SK-N-SH treated with all-trans-retinoic acid at 6 μM for 48 hours (cell line): ENCODE measurements at regions not wholly inside any gene's neighbourhood (a gene's known extent, or its start where the extent isn't known, plus 50 kb on each side); places are given as distances from the start of the nearest gene placed in this dataset.
A peak's percentile ranks its signal among the peaks of the same experiment; 100 is the strongest.

Experiments used
- ATAC-seq: fragments of 200-7000 bp; cut with Tn5 transposase; 3 replicates; pipeline ENCODE4 v1.9.1; 2020; ENCODE audit warnings: mild to moderate bottlenecking, moderate library complexity
- ARNTL ChIP-seq: fragments of 450-650 bp; formaldehyde crosslinking; IDR thresholded peaks from 2 replicates; pipeline ENCODE4 v1.5.0; 2020; ENCODE audit warnings: low read depth, mild to moderate bottlenecking, moderate library complexity, borderline replicate concordance
- BACH2 ChIP-seq: fragments of 250-450 bp; sonication (Bioruptor Pico); IDR thresholded peaks from 2 replicates; pipeline ENCODE4 v1.9.0; 2021; ENCODE audit warnings: mild to moderate bottlenecking, borderline replicate concordance
- CSDC2 ChIP-seq: fragments of 250-450 bp; sonication (Bioruptor Pico); IDR thresholded peaks from 2 replicates; pipeline ENCODE4 v1.5.0; 2020; ENCODE audit warnings: mild to moderate bottlenecking, moderate library complexity
- ESRRG ChIP-seq: fragments of 250-450 bp; sonication (Bioruptor Pico); IDR thresholded peaks from 2 replicates; pipeline ENCODE4 v1.6.1; 2021; ENCODE audit warnings: mild to moderate bottlenecking
- GLIS3 ChIP-seq: fragments of 250-450 bp; sonication (Bioruptor Pico); IDR thresholded peaks from 2 replicates; pipeline ENCODE4 v1.5.0; 2020; ENCODE audit warnings: mild to moderate bottlenecking, moderate library complexity
- OSR1 ChIP-seq: fragments of 250-450 bp; sonication (Bioruptor Pico); IDR thresholded peaks from 2 replicates; pipeline ENCODE4 v1.8.0; 2022; ENCODE audit warnings: moderate library complexity, mild to moderate bottlenecking, inconsistent platforms
- PPARA ChIP-seq: fragments of 250-450 bp; sonication (Bioruptor Pico); IDR thresholded peaks from 2 replicates; pipeline ENCODE4 v1.5.0; 2020; ENCODE audit warnings: mild to moderate bottlenecking, borderline replicate concordance
- RARB ChIP-seq: fragments of 250-450 bp; sonication (Bioruptor Pico); IDR thresholded peaks from 2 replicates; pipeline ENCODE4 v1.8.0; 2021; ENCODE audit warnings: mild to moderate bottlenecking, moderate library complexity
- SNAI2 ChIP-seq: fragments of 250-450 bp; sonication (Bioruptor Pico); IDR thresholded peaks from 2 replicates; pipeline ENCODE4 v1.5.0; 2020; ENCODE audit warnings: mild to moderate bottlenecking, moderate library complexity
- TCF4 ChIP-seq: fragments of 250-450 bp; sonication (Bioruptor Pico); IDR thresholded peaks from 2 replicates; pipeline ENCODE4 v1.8.0; 2021; ENCODE audit warnings: mild to moderate bottlenecking, moderate library complexity, borderline replicate concordance
- TOX ChIP-seq: fragments of 250-450 bp; sonication (Bioruptor Pico); IDR thresholded peaks from 2 replicates; pipeline ENCODE4 v1.8.0; 2021; ENCODE audit warnings: mild to moderate bottlenecking, moderate library complexity, borderline replicate concordance
- ZC3H10 ChIP-seq: fragments of 250-450 bp; sonication (Bioruptor Pico); IDR thresholded peaks from 2 replicates; pipeline ENCODE4 v1.5.1; 2021; ENCODE audit warnings: mild to moderate bottlenecking, moderate library complexity
- ZFP3 ChIP-seq: fragments of 250-450 bp; sonication (Bioruptor Pico); IDR thresholded peaks from 2 replicates; pipeline ENCODE4 v1.5.0; 2020; ENCODE audit warnings: mild to moderate bottlenecking, moderate library complexity
- ZFP30 ChIP-seq: fragments of 450-650 bp; formaldehyde crosslinking; IDR thresholded peaks from 2 replicates; pipeline ENCODE4 v1.5.0; 2022; ENCODE audit warnings: mild to moderate bottlenecking, moderate library complexity
- ZNF565 ChIP-seq: fragments of 450-650 bp; formaldehyde crosslinking; conservative IDR thresholded peaks from 2 replicates; pipeline ENCODE4 v1.5.0; 2020; ENCODE audit warnings: low read depth, mild to moderate bottlenecking, moderate library complexity
- ZNF8 ChIP-seq: fragments of 450-650 bp; formaldehyde crosslinking; IDR thresholded peaks from 2 replicates; pipeline ENCODE4 v1.5.0; 2020; ENCODE audit warnings: mild to moderate bottlenecking, moderate library complexity
- TF ChIP-seq, protein P1 (sequence below): fragments of 250-450 bp; sonication (Bioruptor Pico); IDR thresholded peaks from 2 replicates; pipeline ENCODE4 v1.5.1; 2020; ENCODE audit warnings: low read depth, mild to moderate bottlenecking, moderate library complexity
- TF ChIP-seq, protein P2 (sequence below): fragments of 250-450 bp; sonication (Bioruptor Pico); IDR thresholded peaks from 2 replicates; pipeline ENCODE4 v1.5.0; 2020; ENCODE audit warnings: mild to moderate bottlenecking, moderate library complexity
- TF ChIP-seq, protein P3 (sequence below): fragments of 250-450 bp; sonication (Bioruptor Pico); IDR thresholded peaks from 2 replicates; pipeline ENCODE4 v1.8.0; 2021; ENCODE audit warnings: low read depth, mild to moderate bottlenecking, moderate library complexity, borderline replicate concordance
- TF ChIP-seq, protein P4 (sequence below): fragments of 250-450 bp; sonication (Bioruptor Pico); IDR thresholded peaks from 2 replicates; pipeline ENCODE4 v1.8.0; 2020; ENCODE audit warnings: mild to moderate bottlenecking, moderate library complexity, borderline replicate concordance

DNA sequence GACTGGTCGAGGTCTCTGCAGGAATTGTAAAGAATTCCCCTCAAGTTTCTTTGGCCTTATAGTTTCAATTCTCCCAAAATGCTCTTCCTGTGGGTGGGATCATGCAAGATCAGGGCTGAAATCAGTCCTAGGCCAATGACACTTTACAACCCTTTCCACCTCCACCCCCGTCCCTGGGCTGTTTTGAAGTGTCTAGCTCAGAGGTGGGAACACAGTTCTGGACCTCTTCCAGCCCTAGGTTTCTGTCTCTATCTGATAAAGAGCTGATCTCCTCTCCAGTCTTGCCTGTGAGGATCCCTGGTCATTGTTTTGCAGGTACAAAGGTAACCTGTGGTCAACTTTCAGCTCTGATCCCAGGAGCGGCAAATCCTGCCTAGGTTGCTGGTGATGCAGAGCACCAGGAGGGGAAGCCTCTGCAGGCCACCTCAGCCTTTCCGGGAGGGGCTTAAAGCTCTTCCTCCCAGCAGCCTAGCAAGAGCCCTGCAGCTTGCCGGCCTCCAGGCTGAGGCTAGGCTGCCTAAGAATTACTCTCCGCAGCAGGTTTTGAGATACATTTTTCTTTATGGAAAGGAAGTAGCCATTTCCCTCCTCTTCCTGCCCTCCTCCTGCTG, 69.8 kb upstream of the WIPF1 start:
- no peak for ATAC-seq
- TF ChIP-seq GLIS3 (CRISPR knock-in tag), result no peak

DNA sequence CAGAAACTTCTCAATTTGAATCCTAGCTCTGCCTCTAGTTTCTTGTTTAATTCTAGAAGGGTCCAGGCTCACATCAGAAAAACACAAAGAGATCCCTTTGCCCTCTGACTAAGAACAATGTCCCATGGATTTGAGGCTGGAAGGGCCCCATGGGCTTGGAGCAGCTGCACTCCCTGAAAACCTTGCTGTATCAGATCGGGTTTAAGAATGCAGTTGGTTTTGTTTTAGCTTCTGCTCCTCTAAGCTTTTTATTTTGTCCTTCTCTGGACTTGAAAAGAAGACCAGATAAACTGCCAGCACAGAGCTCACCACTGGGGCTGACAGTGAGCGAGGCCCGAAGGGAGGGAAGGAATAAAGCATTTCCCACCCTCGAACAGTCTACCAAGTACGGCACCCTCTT, 69.2 kb upstream of the WIPF1 start:
- TF ChIP-seq ARNTL (CRISPR knock-in tag) (no peak), PPARA (CRISPR knock-in tag) (no peak), RARB (CRISPR knock-in tag) (no peak), ZFP3 (no peak), ZNF565 (no peak), SNAI2 (CRISPR knock-in tag) (no peak), TOX (no peak)
- TF ChIP-seq, protein P1, sequence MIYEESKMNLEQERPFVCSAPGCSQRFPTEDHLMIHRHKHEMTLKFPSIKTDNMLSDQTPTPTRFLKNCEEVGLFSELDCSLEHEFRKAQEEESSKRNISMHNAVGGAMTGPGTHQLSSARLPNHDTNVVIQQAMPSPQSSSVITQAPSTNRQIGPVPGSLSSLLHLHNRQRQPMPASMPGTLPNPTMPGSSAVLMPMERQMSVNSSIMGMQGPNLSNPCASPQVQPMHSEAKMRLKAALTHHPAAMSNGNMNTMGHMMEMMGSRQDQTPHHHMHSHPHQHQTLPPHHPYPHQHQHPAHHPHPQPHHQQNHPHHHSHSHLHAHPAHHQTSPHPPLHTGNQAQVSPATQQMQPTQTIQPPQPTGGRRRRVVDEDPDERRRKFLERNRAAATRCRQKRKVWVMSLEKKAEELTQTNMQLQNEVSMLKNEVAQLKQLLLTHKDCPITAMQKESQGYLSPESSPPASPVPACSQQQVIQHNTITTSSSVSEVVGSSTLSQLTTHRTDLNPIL (CRISPR knock-in tag), result no peak
- TF ChIP-seq, protein P2, sequence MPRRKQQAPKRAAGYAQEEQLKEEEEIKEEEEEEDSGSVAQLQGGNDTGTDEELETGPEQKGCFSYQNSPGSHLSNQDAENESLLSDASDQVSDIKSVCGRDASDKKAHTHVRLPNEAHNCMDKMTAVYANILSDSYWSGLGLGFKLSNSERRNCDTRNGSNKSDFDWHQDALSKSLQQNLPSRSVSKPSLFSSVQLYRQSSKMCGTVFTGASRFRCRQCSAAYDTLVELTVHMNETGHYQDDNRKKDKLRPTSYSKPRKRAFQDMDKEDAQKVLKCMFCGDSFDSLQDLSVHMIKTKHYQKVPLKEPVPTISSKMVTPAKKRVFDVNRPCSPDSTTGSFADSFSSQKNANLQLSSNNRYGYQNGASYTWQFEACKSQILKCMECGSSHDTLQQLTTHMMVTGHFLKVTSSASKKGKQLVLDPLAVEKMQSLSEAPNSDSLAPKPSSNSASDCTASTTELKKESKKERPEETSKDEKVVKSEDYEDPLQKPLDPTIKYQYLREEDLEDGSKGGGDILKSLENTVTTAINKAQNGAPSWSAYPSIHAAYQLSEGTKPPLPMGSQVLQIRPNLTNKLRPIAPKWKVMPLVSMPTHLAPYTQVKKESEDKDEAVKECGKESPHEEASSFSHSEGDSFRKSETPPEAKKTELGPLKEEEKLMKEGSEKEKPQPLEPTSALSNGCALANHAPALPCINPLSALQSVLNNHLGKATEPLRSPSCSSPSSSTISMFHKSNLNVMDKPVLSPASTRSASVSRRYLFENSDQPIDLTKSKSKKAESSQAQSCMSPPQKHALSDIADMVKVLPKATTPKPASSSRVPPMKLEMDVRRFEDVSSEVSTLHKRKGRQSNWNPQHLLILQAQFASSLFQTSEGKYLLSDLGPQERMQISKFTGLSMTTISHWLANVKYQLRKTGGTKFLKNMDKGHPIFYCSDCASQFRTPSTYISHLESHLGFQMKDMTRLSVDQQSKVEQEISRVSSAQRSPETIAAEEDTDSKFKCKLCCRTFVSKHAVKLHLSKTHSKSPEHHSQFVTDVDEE (CRISPR knock-in tag), result no peak
- ATAC-seq, result no peak

DNA sequence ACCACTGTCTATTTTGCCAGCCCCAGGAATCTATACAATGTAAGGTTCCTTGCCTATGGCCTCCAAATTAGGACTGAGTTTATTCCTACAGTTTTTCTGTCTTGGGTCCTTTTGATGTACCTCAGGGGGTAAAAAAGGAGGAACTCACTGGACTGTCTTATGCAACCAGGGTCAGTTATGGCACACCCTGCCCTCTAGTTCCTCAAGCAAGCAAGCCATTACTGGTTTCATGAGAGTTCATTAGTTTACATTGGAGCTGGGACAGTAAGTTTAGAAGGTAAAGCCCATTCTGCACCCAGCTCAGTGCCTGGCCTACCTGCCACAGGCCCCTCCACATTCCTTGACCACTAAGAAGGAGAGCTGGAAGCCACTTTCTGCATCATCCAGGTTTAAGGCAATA, 68.7 kb upstream of the WIPF1 start:
- TF ChIP-seq OSR1 (CRISPR knock-in tag) (no peak), ZNF8 (CRISPR knock-in tag) (no peak), CSDC2 (CRISPR knock-in tag) (no peak), GLIS3 (CRISPR knock-in tag) (no peak), SNAI2 (CRISPR knock-in tag) (no peak), PPARA (CRISPR knock-in tag) (no peak), ESRRG (CRISPR knock-in tag) (no peak), ZC3H10 (CRISPR knock-in tag) (no peak), RARB (CRISPR knock-in tag) (no peak), TCF4 (CRISPR knock-in tag) (no peak), ZFP3 (no peak), ZNF565 (no peak), ZFP30 (CRISPR knock-in tag) (no peak), ARNTL (CRISPR knock-in tag) (no peak), BACH2 (CRISPR knock-in tag) (no peak)
- TF ChIP-seq, protein P2 (CRISPR knock-in tag), result no peak
- TF ChIP-seq, protein P3, sequence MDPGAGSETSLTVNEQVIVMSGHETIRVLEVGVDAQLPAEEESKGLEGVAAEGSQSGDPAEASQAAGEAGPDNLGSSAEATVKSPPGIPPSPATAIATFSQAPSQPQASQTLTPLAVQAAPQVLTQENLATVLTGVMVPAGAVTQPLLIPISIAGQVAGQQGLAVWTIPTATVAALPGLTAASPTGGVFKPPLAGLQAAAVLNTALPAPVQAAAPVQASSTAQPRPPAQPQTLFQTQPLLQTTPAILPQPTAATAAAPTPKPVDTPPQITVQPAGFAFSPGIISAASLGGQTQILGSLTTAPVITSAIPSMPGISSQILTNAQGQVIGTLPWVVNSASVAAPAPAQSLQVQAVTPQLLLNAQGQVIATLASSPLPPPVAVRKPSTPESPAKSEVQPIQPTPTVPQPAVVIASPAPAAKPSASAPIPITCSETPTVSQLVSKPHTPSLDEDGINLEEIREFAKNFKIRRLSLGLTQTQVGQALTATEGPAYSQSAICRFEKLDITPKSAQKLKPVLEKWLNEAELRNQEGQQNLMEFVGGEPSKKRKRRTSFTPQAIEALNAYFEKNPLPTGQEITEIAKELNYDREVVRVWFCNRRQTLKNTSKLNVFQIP (CRISPR knock-in tag), result no peak
- no peak for ATAC-seq

DNA sequence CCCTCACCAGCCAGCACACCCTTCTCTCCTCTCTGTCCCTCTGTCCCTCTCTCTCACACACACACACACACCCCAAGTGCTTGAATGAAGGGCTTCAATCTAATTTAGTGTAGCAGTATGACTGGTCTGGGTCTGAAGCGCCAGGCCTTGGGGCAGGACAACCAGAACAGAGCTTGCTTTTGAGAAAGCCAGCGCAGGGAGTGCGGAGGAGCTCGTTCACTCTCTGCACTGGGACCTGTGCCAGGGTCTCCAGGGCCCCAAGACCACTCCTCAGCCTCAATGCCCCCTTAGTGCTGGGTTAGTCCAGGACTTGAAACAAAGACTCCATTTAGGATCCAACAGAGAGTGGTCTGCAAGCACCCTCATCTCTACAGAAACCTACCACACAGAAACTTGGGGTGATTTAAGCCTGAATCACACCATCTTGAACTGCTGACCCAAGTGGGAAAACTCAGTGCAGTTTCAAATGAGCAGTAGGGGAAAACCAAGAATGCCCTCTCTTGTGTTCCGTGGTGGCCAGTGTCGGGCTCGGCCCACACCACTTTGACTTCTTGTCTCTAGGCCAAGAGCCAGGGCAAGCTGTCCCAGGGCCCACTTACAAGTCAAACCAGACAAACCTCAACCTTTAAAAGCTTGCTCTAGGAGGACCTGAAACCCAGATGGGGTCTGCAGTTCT, 66.6 kb upstream of the WIPF1 start:
- ATAC-seq, result peak; percentile 30; the same call in 2 of the 3 replicates
- TF ChIP-seq GLIS3 (CRISPR knock-in tag) (no peak), CSDC2 (CRISPR knock-in tag) (no peak), ZNF8 (CRISPR knock-in tag) (no peak), TCF4 (CRISPR knock-in tag) (no peak), BACH2 (CRISPR knock-in tag) (no peak), SNAI2 (CRISPR knock-in tag) (no peak), ZNF565 (no peak), ZC3H10 (CRISPR knock-in tag) (no peak)
- TF ChIP-seq, protein P3 (CRISPR knock-in tag), result no peak
- TF ChIP-seq, protein P1 (CRISPR knock-in tag), result no peak
- TF ChIP-seq, protein P4, sequence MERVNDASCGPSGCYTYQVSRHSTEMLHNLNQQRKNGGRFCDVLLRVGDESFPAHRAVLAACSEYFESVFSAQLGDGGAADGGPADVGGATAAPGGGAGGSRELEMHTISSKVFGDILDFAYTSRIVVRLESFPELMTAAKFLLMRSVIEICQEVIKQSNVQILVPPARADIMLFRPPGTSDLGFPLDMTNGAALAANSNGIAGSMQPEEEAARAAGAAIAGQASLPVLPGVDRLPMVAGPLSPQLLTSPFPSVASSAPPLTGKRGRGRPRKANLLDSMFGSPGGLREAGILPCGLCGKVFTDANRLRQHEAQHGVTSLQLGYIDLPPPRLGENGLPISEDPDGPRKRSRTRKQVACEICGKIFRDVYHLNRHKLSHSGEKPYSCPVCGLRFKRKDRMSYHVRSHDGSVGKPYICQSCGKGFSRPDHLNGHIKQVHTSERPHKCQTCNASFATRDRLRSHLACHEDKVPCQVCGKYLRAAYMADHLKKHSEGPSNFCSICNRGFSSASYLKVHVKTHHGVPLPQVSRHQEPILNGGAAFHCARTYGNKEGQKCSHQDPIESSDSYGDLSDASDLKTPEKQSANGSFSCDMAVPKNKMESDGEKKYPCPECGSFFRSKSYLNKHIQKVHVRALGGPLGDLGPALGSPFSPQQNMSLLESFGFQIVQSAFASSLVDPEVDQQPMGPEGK (CRISPR knock-in tag), result no peak
